ENCODE measurements at regions not wholly inside any gene's neighbourhood (a gene's known extent, or its start where the extent isn't known, plus 50 kb on each side); places are given as distances from the start of the nearest gene placed in this dataset.

GRCh38 chr13:72523593-72523992 lies 203.8 kb downstream of the MZT1 start:
- no peak for DNase-seq

- DNase-seq, result no peak
These were observed 204.4 kb downstream of the MZT1 start for GRCh38 chr13:72523049-72523448.

- no peak for DNase-seq
These were observed 205.3 kb downstream of the MZT1 start for GRCh38 chr13:72521940-72522661.

GRCh38 chr13:72514146-72514545 lies 213.3 kb downstream of the MZT1 start:
- DNase-seq, result no peak

GRCh38 chr13:72508392-72508791 lies 219.0 kb downstream of the MZT1 start:
- DNase-seq, result no peak

- no peak for DNase-seq
These were observed 219.8 kb downstream of the MZT1 start for GRCh38 chr13:72507416-72508199.

- DNase-seq, result no peak
These were observed 220.7 kb downstream of the MZT1 start for GRCh38 chr13:72506706-72507105.

- DNase-seq, result no peak
These were observed 222.1 kb downstream of the MZT1 start for GRCh38 chr13:72505376-72505775.

- peak; percentile 64 for DNase-seq
These were observed 223.1 kb downstream of the MZT1 start for GRCh38 chr13:72504131-72504841.

GRCh38 chr13:72500851-72501250 lies 226.6 kb downstream of the MZT1 start:
- no peak for DNase-seq

- DNase-seq, result no peak
These were observed 231.7 kb downstream of the MZT1 start for GRCh38 chr13:72495681-72496080.

GRCh38 chr13:72489751-72490150 lies 237.7 kb downstream of the MZT1 start:
- peak; percentile 45 for DNase-seq

GRCh38 chr13:72473321-72473720 lies 254.1 kb downstream of the MZT1 start:
- DNase-seq, result no peak

- no peak for DNase-seq
These were observed 257.5 kb downstream of the MZT1 start for GRCh38 chr13:72469906-72470305.

GRCh38 chr13:72463561-72463960 lies 263.9 kb downstream of the MZT1 start:
- no peak for DNase-seq

- no peak for DNase-seq
These were observed 264.7 kb downstream of the MZT1 start for GRCh38 chr13:72462726-72463125.

GRCh38 chr13:72462166-72462565 lies 265.3 kb downstream of the MZT1 start:
- no peak for DNase-seq

GRCh38 chr13:72458701-72459100 lies 268.7 kb downstream of the MZT1 start:
- DNase-seq, result no peak

- DNase-seq, result no peak
These were observed 270.3 kb downstream of the MZT1 start for GRCh38 chr13:72457151-72457550.

GRCh38 chr13:72456486-72456885 lies 270.9 kb downstream of the MZT1 start:
- no peak for DNase-seq

- no peak for DNase-seq
These were observed 274.3 kb downstream of the MZT1 start for GRCh38 chr13:72453161-72453560.

- DNase-seq, result no peak
These were observed 279.3 kb downstream of the MZT1 start for GRCh38 chr13:72448082-72448481.

- DNase-seq, result no peak
These were observed 282.4 kb downstream of the MZT1 start for GRCh38 chr13:72444999-72445398.

GRCh38 chr13:72437458-72437857 lies 290.0 kb downstream of the MZT1 start:
- no peak for DNase-seq
